Activated naive CD4-positive, alpha-beta T cell treated with anti-CD3 and anti-CD28 coated beads for 36 hours (primary cell): ENCODE measurements at regions not wholly inside any gene's neighbourhood (a gene's known extent, or its start where the extent isn't known, plus 50 kb on each side); places are given as distances from the start of the nearest gene placed in this dataset.

Source experiments
- CTCF ChIA-PET: fragments of 350-600 bp; sonication (Branson Sonifier 250); formaldehyde crosslinking; loops from one replicate; lab custom pipeline; 2021; ENCODE audit warnings: antibody characterized with exemption; lab: Charles Lee
- DNase-seq: peaks from one replicate; pipeline ENCODE4 v3.0.0-alpha.2; 2020
- H3K27ac Mint-ChIP-seq: one replicate; pipeline ENCODE4 v1.8.0; 2021; ENCODE audit warnings: mild to moderate bottlenecking, mixed read lengths
- H3K27me3 Mint-ChIP-seq: one replicate; pipeline ENCODE4 v1.8.0; 2021; ENCODE audit warnings: low read depth, mixed read lengths
- H3K36me3 Mint-ChIP-seq: one replicate; pipeline ENCODE4 v1.8.0; 2021; ENCODE audit warnings: low read depth, mixed read lengths
- H3K4me1 Mint-ChIP-seq: one replicate; pipeline ENCODE4 v1.8.0; 2021; ENCODE audit warnings: low read depth, mixed read lengths
- H3K4me3 Mint-ChIP-seq: one replicate; pipeline ENCODE4 v1.8.0; 2021; ENCODE audit warnings: mild to moderate bottlenecking, moderate library complexity, mixed read lengths
- H3K9me3 Mint-ChIP-seq: one replicate; pipeline ENCODE4 v1.8.0; 2021; ENCODE audit warnings: mixed read lengths
- intact Hi-C: fragments of 100-400 bp; cut with micrococcal nuclease; formaldehyde crosslinking; loops from one replicate; pipeline ENCODE4 v1.15.1; 2023

GRCh38 chr2:177024765-177025164, 187.8 kb upstream of the HNRNPA3 start:
- Mint-ChIP-seq H3K4me1 (no peaks in the 10 kb centered on the region), H3K4me3 (no peak overlapping the region), H3K27ac (no peak overlapping the region), H3K27me3 (peaks cover 6% of the 10 kb centered on the region), H3K36me3 (no peaks in the 10 kb centered on the region), H3K9me3 (no peaks in the 10 kb centered on the region)
- intact Hi-C loops: no loop called here
- no peak for DNase-seq
- CTCF ChIA-PET: no interaction called here

DNA sequence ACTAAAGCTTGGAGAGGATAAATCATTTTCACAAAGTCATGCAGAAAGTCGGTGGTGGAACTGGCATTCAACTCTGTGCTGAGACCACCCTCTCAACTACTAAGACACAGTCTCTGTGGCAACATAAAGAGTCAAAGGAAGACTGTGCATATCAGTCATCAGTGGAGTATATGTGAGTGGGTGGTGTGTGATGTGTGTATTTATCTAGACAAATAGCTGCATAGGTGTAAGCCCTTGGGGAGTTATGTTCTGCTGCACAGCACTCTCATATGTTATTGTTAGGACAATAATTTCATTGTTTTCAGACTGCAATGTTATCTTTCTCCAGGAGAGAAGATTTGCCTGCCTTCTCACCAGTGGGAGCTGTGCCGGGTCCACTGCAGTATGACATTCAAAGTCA, 186.3 kb upstream of the HNRNPA3 start:
- no peak for DNase-seq
- H3K27ac Mint-ChIP-seq: no peak overlapping the region
- H3K27me3 Mint-ChIP-seq: peaks cover 9% of the 10 kb centered on the region
- H3K36me3 Mint-ChIP-seq: no peaks in the 10 kb centered on the region
- CTCF ChIA-PET: no interaction called here
- no peak overlapping the region for H3K4me3 Mint-ChIP-seq
- H3K4me1 Mint-ChIP-seq: no peaks in the 10 kb centered on the region
- intact Hi-C loops: no loop called here
- H3K9me3 Mint-ChIP-seq: no peaks in the 10 kb centered on the region

DNA sequence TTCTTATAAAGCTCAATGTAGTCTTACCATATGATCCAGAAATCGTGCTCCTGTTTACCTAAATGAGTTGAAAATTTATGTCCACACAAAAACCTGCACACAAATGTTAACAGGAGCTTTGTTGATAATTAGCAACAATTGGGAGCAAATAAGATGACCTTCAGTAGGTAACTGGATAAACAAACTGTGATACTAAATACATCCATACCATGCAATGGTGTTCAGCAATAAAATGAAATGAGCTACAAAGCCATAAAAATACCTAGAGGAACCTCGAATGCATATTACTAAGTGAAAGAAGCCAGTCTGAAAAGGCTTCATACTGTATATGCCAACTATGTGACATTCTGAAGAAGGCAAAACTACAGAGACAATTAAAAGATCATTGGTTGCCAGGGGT, 185.6 kb upstream of the HNRNPA3 start:
- Mint-ChIP-seq H3K27me3 (peaks cover 9% of the 10 kb centered on the region), H3K4me1 (no peaks in the 10 kb centered on the region), H3K9me3 (no peaks in the 10 kb centered on the region), H3K4me3 (no peak overlapping the region), H3K36me3 (no peaks in the 10 kb centered on the region), H3K27ac (no peak overlapping the region)
- CTCF ChIA-PET: no interaction called here
- no peak for DNase-seq
- intact Hi-C loops: no loop called here

DNA sequence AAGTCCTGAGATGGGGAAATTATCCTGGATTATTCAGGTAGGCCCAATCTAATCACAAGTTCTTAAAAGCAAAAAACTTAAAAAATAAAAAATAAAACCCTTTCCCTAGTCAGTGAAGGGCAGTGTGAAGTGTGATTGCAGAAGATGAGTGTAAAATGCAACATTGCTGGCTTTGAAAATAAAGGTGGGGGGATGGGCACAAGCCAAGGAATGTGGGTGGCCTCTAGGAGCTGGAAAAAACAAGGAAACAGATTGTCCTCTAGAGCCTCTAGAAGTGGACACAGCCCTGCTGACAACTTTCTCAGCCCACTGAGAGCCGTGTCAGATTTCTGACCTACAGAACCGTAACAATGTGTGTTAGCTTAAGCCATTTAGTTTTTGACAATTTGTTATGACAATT, 184.3 kb upstream of the HNRNPA3 start:
- CTCF ChIA-PET: no interaction called here
- no peak for DNase-seq
- no peak overlapping the region for H3K4me3 Mint-ChIP-seq
- H3K36me3 Mint-ChIP-seq: no peaks in the 10 kb centered on the region
- H3K4me1 Mint-ChIP-seq: no peaks in the 10 kb centered on the region
- intact Hi-C loops: loop anchor here (2.0 kb wide), 1 partner anchor 121 kb away; no protein-coding TSS in a partner anchor
- H3K27me3 Mint-ChIP-seq: peaks cover 9% of the 10 kb centered on the region
- no peak overlapping the region for H3K27ac Mint-ChIP-seq
- no peaks in the 10 kb centered on the region for H3K9me3 Mint-ChIP-seq

- Mint-ChIP-seq H3K27ac (no peak overlapping the region), H3K4me3 (no peak overlapping the region), H3K27me3 (peaks cover 11% of the 10 kb centered on the region), H3K9me3 (no peaks in the 10 kb centered on the region), H3K4me1 (no peaks in the 10 kb centered on the region), H3K36me3 (no peaks in the 10 kb centered on the region)
- CTCF ChIA-PET: no interaction called here
- intact Hi-C loops: loop anchor here (2.0 kb wide), 1 partner anchor 120 kb away; no protein-coding TSS in a partner anchor
- no peak for DNase-seq
Measured at GRCh38 chr2:177029075-177029474, 183.5 kb upstream of the HNRNPA3 start.

DNA sequence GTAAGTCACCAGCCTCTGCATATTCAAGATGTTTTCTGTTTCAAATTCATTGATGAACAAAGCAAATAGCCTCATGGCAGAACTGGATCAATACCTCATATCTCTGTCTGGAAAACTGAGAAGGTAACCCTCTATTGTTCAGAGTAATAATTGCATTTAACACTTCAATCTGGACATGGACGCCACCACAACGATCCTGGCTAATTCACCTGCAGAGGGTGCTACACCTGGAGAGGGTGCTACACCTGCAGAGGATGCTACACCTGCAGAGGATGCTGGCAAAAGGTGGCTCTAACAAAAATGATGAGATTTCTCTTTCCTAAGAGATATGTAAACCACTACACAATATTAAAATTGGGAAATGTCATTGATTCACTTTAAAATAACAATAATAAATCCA, 183.1 kb upstream of the HNRNPA3 start:
- no peak overlapping the region for H3K27ac Mint-ChIP-seq
- intact Hi-C loops: loop anchor here (2.0 kb wide), 1 partner anchor 119 kb away; no protein-coding TSS in a partner anchor
- CTCF ChIA-PET: no interaction called here
- H3K9me3 Mint-ChIP-seq: no peaks in the 10 kb centered on the region
- H3K27me3 Mint-ChIP-seq: peaks cover 11% of the 10 kb centered on the region
- no peaks in the 10 kb centered on the region for H3K4me1 Mint-ChIP-seq
- DNase-seq: no peak
- H3K36me3 Mint-ChIP-seq: no peaks in the 10 kb centered on the region
- no peak overlapping the region for H3K4me3 Mint-ChIP-seq

GRCh38 chr2:177029901-177030300, 182.7 kb upstream of the HNRNPA3 start:
- Mint-ChIP-seq H3K9me3 (no peaks in the 10 kb centered on the region), H3K27ac (no peak overlapping the region), H3K36me3 (no peaks in the 10 kb centered on the region), H3K27me3 (peaks cover 11% of the 10 kb centered on the region), H3K4me3 (no peak overlapping the region), H3K4me1 (no peaks in the 10 kb centered on the region)
- CTCF ChIA-PET: no interaction called here
- DNase-seq: no peak
- intact Hi-C loops: loop anchor here (2.0 kb wide), 1 partner anchor 119 kb away; no protein-coding TSS in a partner anchor

DNA sequence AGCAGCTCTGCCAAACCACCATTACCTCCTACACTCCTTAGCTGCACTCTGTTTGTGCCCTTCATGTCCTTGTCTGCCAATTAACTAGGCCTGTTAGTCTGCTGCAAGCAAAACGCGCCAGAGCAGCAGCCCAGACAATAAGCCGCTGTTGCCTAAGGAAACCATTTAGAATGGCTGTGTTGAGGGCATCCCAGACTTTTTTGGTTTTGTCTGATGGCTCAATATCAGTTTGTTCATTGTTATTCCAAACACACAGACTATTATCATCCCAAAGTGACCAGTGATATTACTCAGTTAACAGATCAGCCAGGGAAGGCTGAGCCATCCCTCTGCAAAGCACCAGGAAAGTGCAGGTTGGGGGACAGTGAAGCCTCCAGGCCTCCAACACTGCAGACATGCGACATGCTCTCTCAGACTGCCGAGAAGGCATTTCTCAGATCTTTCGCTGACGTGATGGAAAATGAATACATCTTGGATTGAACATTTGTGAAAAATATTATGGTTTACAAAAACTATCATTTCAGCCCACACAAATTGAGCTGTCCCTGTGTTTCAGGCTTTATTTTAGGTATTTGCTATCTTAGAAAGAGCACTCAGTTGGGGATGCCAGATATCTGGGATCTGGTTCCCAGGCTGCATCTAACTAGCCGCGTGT, 182.0 kb upstream of the HNRNPA3 start:
- Mint-ChIP-seq H3K4me1 (no peaks in the 10 kb centered on the region), H3K9me3 (no peaks in the 10 kb centered on the region), H3K36me3 (no peaks in the 10 kb centered on the region), H3K27me3 (peaks cover 9% of the 10 kb centered on the region), H3K27ac (no peak overlapping the region), H3K4me3 (no peak overlapping the region)
- CTCF ChIA-PET: interaction anchor here (0.6 kb wide), 1 partner anchor 19 kb away, joined by 3 read pairs; no protein-coding TSS in a partner anchor
- DNase-seq: no peak
- intact Hi-C loops: no loop called here

DNA sequence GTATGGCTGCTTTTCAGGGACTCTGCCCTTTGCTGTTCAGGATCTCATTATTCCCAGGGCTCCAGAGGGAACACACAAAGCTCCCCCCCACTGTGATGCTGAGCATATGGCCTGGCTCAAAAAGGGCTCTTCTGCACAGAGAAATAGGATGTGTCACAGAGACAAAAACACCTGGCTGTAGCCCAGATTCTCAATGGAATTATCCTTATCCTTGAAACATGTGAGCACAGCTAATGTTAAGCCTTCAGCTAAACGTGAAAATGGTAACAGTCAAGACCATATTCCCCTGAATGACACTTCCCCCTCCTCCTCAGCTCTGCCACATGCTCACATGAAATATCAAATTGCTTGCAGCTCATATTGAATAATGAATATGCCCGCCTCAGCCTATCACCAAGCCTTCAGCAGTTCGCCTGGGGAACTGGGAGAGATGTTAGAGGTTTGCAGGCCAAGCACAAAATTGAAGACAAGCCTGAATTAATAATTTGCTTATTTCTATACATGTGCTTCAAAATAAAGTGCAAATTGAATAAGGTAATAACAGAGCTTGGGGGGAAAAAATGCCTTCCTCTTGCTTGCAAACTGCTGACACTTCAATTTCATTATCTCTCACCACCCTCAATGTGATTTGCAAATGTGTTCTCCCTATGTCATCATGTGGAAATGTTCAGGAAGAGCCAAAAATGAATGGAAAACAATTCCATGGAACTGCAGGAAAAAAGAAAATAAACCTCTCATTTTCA, 181.0 kb upstream of the HNRNPA3 start:
- Mint-ChIP-seq H3K4me3 (no peak overlapping the region), H3K27ac (no peak overlapping the region), H3K27me3 (peaks cover 5% of the 10 kb centered on the region), H3K4me1 (no peaks in the 10 kb centered on the region), H3K9me3 (no peaks in the 10 kb centered on the region), H3K36me3 (no peaks in the 10 kb centered on the region)
- DNase-seq: no peak
- CTCF ChIA-PET: no interaction called here
- intact Hi-C loops: no loop called here

- peaks cover 8% of the 10 kb centered on the region for H3K27me3 Mint-ChIP-seq
- H3K4me1 Mint-ChIP-seq: no peaks in the 10 kb centered on the region
- H3K36me3 Mint-ChIP-seq: no peaks in the 10 kb centered on the region
- H3K9me3 Mint-ChIP-seq: no peaks in the 10 kb centered on the region
- CTCF ChIA-PET: no interaction called here
- no peak overlapping the region for H3K27ac Mint-ChIP-seq
- intact Hi-C loops: no loop called here
- no peak overlapping the region for H3K4me3 Mint-ChIP-seq
- no peak for DNase-seq
Measured at GRCh38 chr2:177036747-177037146, 175.8 kb upstream of the HNRNPA3 start.

- H3K27ac Mint-ChIP-seq: no peak overlapping the region
- CTCF ChIA-PET: interaction anchor here (0.7 kb wide), 1 partner anchor 111 kb away, joined by 5 read pairs; no protein-coding TSS in a partner anchor
- no peaks in the 10 kb centered on the region for H3K4me1 Mint-ChIP-seq
- peaks cover 8% of the 10 kb centered on the region for H3K27me3 Mint-ChIP-seq
- no peaks in the 10 kb centered on the region for H3K36me3 Mint-ChIP-seq
- no peak overlapping the region for H3K4me3 Mint-ChIP-seq
- intact Hi-C loops: no loop called here
- no peaks in the 10 kb centered on the region for H3K9me3 Mint-ChIP-seq
- no peak for DNase-seq
Measured at GRCh38 chr2:177037569-177037968, 175.0 kb upstream of the HNRNPA3 start.

- DNase-seq: no peak
- Mint-ChIP-seq H3K9me3 (no peaks in the 10 kb centered on the region), H3K27ac (no peak overlapping the region), H3K36me3 (no peaks in the 10 kb centered on the region), H3K4me1 (no peaks in the 10 kb centered on the region), H3K4me3 (no peak overlapping the region), H3K27me3 (peaks cover 6% of the 10 kb centered on the region)
- CTCF ChIA-PET: interaction anchor here (1.5 kb wide), 1 partner anchor 109 kb away, joined by 6 read pairs; no protein-coding TSS in a partner anchor
- intact Hi-C loops: no loop called here
Measured at GRCh38 chr2:177038787-177039484, 173.7 kb upstream of the HNRNPA3 start.
